GM12891 (cell line): ENCODE measurements at regions not wholly inside any gene's neighbourhood (a gene's known extent, or its start where the extent isn't known, plus 50 kb on each side); places are given as distances from the start of the nearest gene placed in this dataset.
"Not testable (repeated sequence)": the region's sequence is repeated elsewhere in the genome, so short reads cannot be mapped to it uniquely, and the experiment has no call there.

Experiments used
- POLR2A ChIP-seq: IDR thresholded peaks from 2 replicates; pipeline ENCODE4 v1.6.1; 2011; ENCODE audit warnings: low read depth, low read length, control low read depth
- SPI1 ChIP-seq: IDR thresholded peaks from 2 replicates; pipeline ENCODE4 v1.6.1; 2011; ENCODE audit warnings: low read depth, low read length, control low read depth
- TAF1 ChIP-seq: IDR thresholded peaks from 2 replicates; pipeline ENCODE4 v1.6.1; 2011; ENCODE audit warnings: low read depth, low read length, control low read depth

- TF ChIP-seq POLR2A, TAF1, SPI1: not testable (repeated sequence)
Measured at GRCh38 chr3:42871-43744, 153.5 kb upstream of the CHL1 start.
